ENCODE measurements at regions not wholly inside any gene's neighbourhood (a gene's known extent, or its start where the extent isn't known, plus 50 kb on each side); places are given as distances from the start of the nearest gene placed in this dataset.
"Not testable (repeated sequence)": the region's sequence is repeated elsewhere in the genome, so short reads cannot be mapped to it uniquely, and the experiment has no call there.

DNA sequence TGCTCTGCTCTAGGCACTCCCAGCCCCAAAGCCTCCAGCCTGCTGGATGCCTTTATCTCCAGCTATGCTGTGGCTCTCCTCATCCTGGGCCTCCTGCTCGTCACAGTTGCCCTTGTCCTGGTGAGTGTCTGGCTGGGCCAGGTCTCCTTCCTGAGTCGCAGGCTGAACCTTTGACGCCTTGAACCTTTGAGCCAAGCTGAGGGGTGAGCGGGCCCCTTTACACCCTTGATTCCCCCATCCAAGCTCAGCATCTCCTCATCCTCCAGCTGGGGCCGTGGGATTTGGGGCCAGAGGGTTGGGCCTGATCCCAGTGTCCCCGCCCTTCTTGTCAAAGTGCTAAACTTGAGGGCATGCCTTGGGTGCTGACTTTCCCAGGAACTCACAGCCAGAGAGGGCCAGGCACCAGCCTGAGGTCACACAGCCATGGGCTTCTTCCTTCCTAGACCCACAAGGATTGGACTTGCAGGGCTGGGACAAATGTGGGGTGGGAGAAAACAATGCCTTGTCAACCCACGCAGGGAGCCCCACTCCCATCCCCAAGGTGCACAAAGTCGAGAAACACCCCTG lies 137.0 kb downstream of the TBC1D2B start:
- Mint-ChIP-seq H3K27me3 (ENCODE audit: insufficient read depth, low read depth) (peaks cover 9% of the 10 kb centered on the region), H3K36me3 (no peaks in the 10 kb centered on the region), H3K4me3 (no peak overlapping the region), H3K27ac (no peak overlapping the region), H3K9me3 (no peaks in the 10 kb centered on the region), H3K4me1 (peaks cover 14% of the 10 kb centered on the region)
- Histone ChIP-seq H3K4me2 (no peak overlapping the region), H3K4me1 (peaks cover 3% of the 10 kb centered on the region), H3K9me3 (ENCODE audit: low read depth) (no peaks in the 10 kb centered on the region), H3K9ac (no peak overlapping the region), H4K20me1 (ENCODE audit: low read depth) (no peaks in the 10 kb centered on the region), H3K27ac (no peak overlapping the region), H2AFZ (replicated peaks) (no peak overlapping the region), H3K79me2 (ENCODE audit: low read depth) (no peaks in the 10 kb centered on the region), H3K36me3 (no peaks in the 10 kb centered on the region), H3K4me3 (no peak overlapping the region), H3F3A (ENCODE audit: low read depth) (peaks cover 5% of the 10 kb centered on the region), H3K27me3 (no peaks in the 10 kb centered on the region)
- DNase-seq (ENCODE audit: low spot score): no peak
- TF ChIP-seq, protein P1, sequence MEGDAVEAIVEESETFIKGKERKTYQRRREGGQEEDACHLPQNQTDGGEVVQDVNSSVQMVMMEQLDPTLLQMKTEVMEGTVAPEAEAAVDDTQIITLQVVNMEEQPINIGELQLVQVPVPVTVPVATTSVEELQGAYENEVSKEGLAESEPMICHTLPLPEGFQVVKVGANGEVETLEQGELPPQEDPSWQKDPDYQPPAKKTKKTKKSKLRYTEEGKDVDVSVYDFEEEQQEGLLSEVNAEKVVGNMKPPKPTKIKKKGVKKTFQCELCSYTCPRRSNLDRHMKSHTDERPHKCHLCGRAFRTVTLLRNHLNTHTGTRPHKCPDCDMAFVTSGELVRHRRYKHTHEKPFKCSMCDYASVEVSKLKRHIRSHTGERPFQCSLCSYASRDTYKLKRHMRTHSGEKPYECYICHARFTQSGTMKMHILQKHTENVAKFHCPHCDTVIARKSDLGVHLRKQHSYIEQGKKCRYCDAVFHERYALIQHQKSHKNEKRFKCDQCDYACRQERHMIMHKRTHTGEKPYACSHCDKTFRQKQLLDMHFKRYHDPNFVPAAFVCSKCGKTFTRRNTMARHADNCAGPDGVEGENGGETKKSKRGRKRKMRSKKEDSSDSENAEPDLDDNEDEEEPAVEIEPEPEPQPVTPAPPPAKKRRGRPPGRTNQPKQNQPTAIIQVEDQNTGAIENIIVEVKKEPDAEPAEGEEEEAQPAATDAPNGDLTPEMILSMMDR (IDR thresholded peaks at IDR 0.05): no peak
- TF ChIP-seq EZH2 (IDR thresholded peaks at IDR 0.05): no peak

DNA sequence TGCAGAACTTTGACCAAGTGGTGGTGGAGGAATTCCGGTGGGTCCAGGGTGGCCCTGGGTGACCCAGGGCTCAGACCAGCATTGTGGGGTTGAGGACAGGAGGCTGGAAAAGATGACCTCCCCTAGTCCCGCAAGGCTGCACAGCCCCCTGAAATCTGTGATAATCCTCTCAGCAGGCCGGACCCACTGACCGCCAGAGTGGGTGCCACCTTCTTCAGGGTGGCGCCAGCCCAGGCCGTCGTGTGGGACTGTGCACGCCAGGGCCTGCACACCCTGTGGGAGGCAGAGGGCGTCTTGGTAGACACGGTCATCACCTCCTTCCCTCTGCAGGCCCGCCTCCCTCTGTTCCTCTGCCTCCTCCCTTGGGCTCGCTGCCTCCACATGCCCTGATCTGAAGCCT lies 137.7 kb downstream of the TBC1D2B start:
- Histone ChIP-seq H3K4me2 (no peak overlapping the region), H4K20me1 (ENCODE audit: low read depth) (no peaks in the 10 kb centered on the region), H3K79me2 (ENCODE audit: low read depth) (no peaks in the 10 kb centered on the region), H2AFZ (replicated peaks) (no peak overlapping the region), H3K27ac (no peak overlapping the region), H3K4me3 (no peak overlapping the region), H3F3A (ENCODE audit: low read depth) (peaks cover 5% of the 10 kb centered on the region), H3K9me3 (ENCODE audit: low read depth) (no peaks in the 10 kb centered on the region), H3K9ac (no peak overlapping the region), H3K4me1 (peaks cover 3% of the 10 kb centered on the region), H3K36me3 (no peaks in the 10 kb centered on the region), H3K27me3 (no peaks in the 10 kb centered on the region)
- peaks cover 10% of the 10 kb centered on the region for H3K4me1 Mint-ChIP-seq
- H3K27ac Mint-ChIP-seq: no peak overlapping the region
- peaks cover 9% of the 10 kb centered on the region for H3K27me3 Mint-ChIP-seq (ENCODE audit: insufficient read depth, low read depth)
- no peaks in the 10 kb centered on the region for H3K9me3 Mint-ChIP-seq
- no peaks in the 10 kb centered on the region for H3K36me3 Mint-ChIP-seq
- H3K4me3 Mint-ChIP-seq: no peak overlapping the region
- no peak for DNase-seq (ENCODE audit: low spot score)
- TF ChIP-seq EZH2phosphoT487 (IDR thresholded peaks at IDR 0.05): no peak

DNA sequence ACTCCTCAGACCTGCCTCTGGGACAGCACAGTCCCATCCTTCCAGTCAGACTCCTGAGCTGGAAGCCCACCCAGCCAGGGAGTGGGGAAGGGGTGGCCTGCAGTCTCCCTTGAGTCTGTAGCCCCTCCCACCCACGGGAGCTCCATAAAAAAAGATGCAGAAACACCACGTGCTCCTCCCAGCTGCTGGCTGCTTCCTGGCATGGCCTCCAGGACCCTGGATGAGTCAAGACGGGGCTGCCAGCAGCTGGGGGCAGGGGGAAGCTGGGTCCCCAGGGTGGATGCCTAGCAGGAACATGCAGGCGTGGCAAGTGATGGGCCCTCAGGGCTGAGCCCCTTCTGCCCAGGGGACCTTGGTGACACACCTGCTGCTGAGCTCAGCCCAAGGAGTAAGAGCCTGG lies 138.5 kb downstream of the TBC1D2B start:
- H3K36me3 Mint-ChIP-seq; H3K79me2 ChIP-seq (ENCODE audit: low read depth); H3K27ac Mint-ChIP-seq: not testable (repeated sequence)

DNA sequence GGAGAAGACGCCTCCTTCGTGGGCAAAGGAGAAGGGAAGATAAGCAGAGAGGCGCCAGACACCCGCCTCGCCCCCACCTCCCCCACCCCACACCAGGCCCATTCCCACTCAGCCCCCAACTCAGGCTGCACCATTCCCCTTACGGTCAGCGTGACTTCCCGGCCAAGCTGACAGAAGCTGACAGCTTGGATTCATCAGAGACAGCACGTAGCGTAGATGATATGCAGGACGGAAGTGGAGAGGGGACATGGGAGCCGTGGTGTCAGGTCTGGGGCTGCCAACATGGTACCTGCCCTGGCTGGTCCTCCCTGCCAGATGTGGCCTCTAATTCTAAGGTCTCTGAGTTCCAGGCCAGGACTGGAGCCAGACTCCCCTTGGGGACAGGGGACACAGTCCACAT lies 139.0 kb downstream of the TBC1D2B start:
- H3K9ac ChIP-seq; H3K27ac Mint-ChIP-seq; H4K20me1 ChIP-seq (ENCODE audit: low read depth); H3K27ac ChIP-seq; H3F3A ChIP-seq (ENCODE audit: low read depth); H3K36me3 Mint-ChIP-seq; H3K4me2 ChIP-seq; H3K27me3 Mint-ChIP-seq (ENCODE audit: insufficient read depth, low read depth); H3K9me3 ChIP-seq (ENCODE audit: low read depth); H3K4me1 Mint-ChIP-seq; H3K27me3 ChIP-seq; DNase-seq (ENCODE audit: low spot score); H3K4me3 Mint-ChIP-seq; H3K4me1 ChIP-seq; H2AFZ ChIP-seq (replicated peaks); H3K4me3 ChIP-seq; H3K79me2 ChIP-seq (ENCODE audit: low read depth); H3K9me3 Mint-ChIP-seq; H3K36me3 ChIP-seq: not testable (repeated sequence)

More for the DNA sequence above, 138.5 kb downstream of the TBC1D2B start:
- H3K9me3 ChIP-seq (ENCODE audit: low read depth); H3K4me3 ChIP-seq; H3K27me3 Mint-ChIP-seq (ENCODE audit: insufficient read depth, low read depth); H3K27ac ChIP-seq; DNase-seq (ENCODE audit: low spot score); H3K4me1 ChIP-seq; H3K4me2 ChIP-seq; H3K36me3 ChIP-seq; H4K20me1 ChIP-seq (ENCODE audit: low read depth); H3K4me1 Mint-ChIP-seq; H3F3A ChIP-seq (ENCODE audit: low read depth); H3K9ac ChIP-seq; H3K9me3 Mint-ChIP-seq; H3K27me3 ChIP-seq; H2AFZ ChIP-seq (replicated peaks); H3K4me3 Mint-ChIP-seq: not testable (repeated sequence)

DNA sequence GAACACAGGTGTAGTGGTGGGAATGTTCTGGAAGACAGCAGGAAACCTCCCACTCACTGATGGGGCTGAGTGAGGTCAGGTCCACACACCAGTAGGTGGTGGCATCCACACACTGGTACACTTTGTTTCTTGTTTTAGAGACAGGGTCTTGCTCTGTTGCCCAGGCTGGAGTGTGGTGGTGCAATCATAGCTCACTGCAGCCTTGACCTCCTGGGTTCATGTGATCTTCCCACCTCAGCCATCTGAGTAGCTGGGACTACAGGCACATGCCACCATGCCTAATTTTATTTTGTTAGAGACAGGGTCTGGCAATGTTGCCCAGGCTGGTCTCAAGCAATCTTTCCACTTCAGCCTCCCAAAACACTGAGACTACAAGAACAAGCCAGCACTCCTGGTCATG lies 140.9 kb downstream of the TBC1D2B start:
- not testable (repeated sequence) for H3K79me2 ChIP-seq (ENCODE audit: low read depth); H3K36me3 ChIP-seq; H3K9me3 ChIP-seq (ENCODE audit: low read depth); H3K27me3 Mint-ChIP-seq (ENCODE audit: insufficient read depth, low read depth); H3K4me3 ChIP-seq; H3K9ac ChIP-seq; DNase-seq (ENCODE audit: low spot score); H3K4me1 ChIP-seq; H3K27me3 ChIP-seq; H3K27ac ChIP-seq; H3K9me3 Mint-ChIP-seq; H2AFZ ChIP-seq (replicated peaks); H3K4me2 ChIP-seq; H3K36me3 Mint-ChIP-seq; H3K27ac Mint-ChIP-seq; H3K4me1 Mint-ChIP-seq; H4K20me1 ChIP-seq (ENCODE audit: low read depth); H3F3A ChIP-seq (ENCODE audit: low read depth); H3K4me3 Mint-ChIP-seq

DNA sequence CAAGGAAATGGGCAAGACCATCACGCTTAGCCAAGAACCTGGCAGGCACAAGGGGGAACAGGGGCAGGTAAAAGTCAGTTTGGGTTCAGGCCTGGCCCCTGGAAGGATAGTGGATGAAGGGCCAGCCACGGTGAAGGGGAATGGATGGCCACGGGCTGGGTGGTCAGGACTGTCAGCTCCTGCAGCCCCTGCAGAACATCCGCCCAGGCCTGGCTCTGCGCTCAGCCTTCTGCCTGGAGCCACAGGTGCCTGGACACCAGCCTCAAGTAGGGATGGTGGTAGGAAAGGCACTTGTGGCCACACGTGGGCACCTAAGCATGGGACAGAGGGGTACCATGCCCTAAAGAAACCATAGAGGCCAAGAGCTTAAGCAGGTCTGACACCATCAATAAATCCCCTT lies 143.0 kb downstream of the TBC1D2B start:
- DNase-seq (ENCODE audit: low spot score); H3K4me1 ChIP-seq: not testable (repeated sequence)

DNA sequence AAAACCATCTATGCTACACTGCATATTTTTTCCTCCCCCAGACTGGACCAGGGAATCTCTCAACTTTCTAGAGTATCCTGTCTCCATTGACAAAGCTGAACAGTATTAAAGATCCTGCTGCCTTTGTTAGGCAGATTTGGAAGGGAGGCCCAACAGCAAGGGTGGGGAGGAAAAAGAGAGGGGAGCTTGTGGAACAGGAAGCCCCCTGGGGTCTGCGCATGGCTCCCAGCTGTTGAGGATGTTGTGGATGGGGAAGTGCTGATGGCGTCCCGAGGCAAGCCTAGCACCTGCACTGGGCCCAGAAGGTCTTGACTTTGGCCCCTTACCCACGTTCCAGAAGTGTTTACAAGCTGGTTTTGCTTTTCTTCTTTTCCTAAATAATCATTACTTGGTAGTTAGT lies 146.6 kb downstream of the TBC1D2B start:
- not testable (repeated sequence) for H3K36me3 Mint-ChIP-seq; H3K27me3 Mint-ChIP-seq (ENCODE audit: insufficient read depth, low read depth); H3K4me3 ChIP-seq; H3K9me3 ChIP-seq (ENCODE audit: low read depth); H3K9ac ChIP-seq; H3K4me1 ChIP-seq; H3K9me3 Mint-ChIP-seq; H3K27ac ChIP-seq; H4K20me1 ChIP-seq (ENCODE audit: low read depth); H3K4me1 Mint-ChIP-seq; H3F3A ChIP-seq (ENCODE audit: low read depth); H3K79me2 ChIP-seq (ENCODE audit: low read depth); H3K4me2 ChIP-seq; H3K36me3 ChIP-seq; H2AFZ ChIP-seq (replicated peaks); H3K27me3 ChIP-seq; H3K27ac Mint-ChIP-seq; H3K4me3 Mint-ChIP-seq
- peak; percentile 14 for DNase-seq (ENCODE audit: low spot score)

More for the DNA sequence above, 143.0 kb downstream of the TBC1D2B start:
- H3K36me3 ChIP-seq; H3K36me3 Mint-ChIP-seq; H3K4me1 Mint-ChIP-seq; H3K9me3 Mint-ChIP-seq; H4K20me1 ChIP-seq (ENCODE audit: low read depth); H3K4me3 Mint-ChIP-seq; H3K9ac ChIP-seq; H3F3A ChIP-seq (ENCODE audit: low read depth); H3K9me3 ChIP-seq (ENCODE audit: low read depth); H3K4me2 ChIP-seq; H3K79me2 ChIP-seq (ENCODE audit: low read depth); H3K27me3 Mint-ChIP-seq (ENCODE audit: insufficient read depth, low read depth); H3K27me3 ChIP-seq; H3K27ac Mint-ChIP-seq; H2AFZ ChIP-seq (replicated peaks); H3K4me3 ChIP-seq; H3K27ac ChIP-seq: not testable (repeated sequence)

Data from neural progenitor cell (in vitro differentiated cells).